Body of pancreas (tissue), 4 donors: ENCODE measurements at regions not wholly inside any gene's neighbourhood (a gene's known extent, or its start where the extent isn't known, plus 50 kb on each side); places are given as distances from the start of the nearest gene placed in this dataset.
"Not testable (repeated sequence)": the region's sequence is repeated elsewhere in the genome, so short reads cannot be mapped to it uniquely, and the experiment has no call there.

Source experiments
- ATAC-seq: fragments of 150-250 bp; one replicate; pipeline ENCODE4 v1.9.1; 2016
- DNase-seq, 4 donors: peaks; one replicate each; pipeline ENCODE4 v3.0.0-alpha.2; 2019
- H3K27ac ChIP-seq, 4 donors: fragments of 200-600 bp; sonication (generic); 1 replicate in 3 of 4; 2 replicates in 1 of 4; pipeline versions ENCODE4 v1.5.1 to v1.6.1; 2016 to 2019; ENCODE audit warnings: mild to moderate bottlenecking in 1 of 4, mixed read lengths in 1 of 4, moderate library complexity in 1 of 4
- H3K27me3 ChIP-seq, 2 donors: fragments of 200-600 bp; sonication (generic); one replicate each; pipeline ENCODE4 v1.6.0; 2016; ENCODE audit warnings: mild to moderate bottlenecking in 1 of 2
- H3K36me3 ChIP-seq, 2 donors: fragments of 200-600 bp; sonication (generic); replicated peaks in 1 of 2; 2 replicates each; pipeline ENCODE4 v1.5.1; 2016; ENCODE audit warnings: low read depth in 2 of 2; ENCODE audit not compliant: insufficient read depth in 1 of 2
- H3K4me1 ChIP-seq: fragments of 200-600 bp; sonication (generic); one replicate; pipeline ENCODE4 v1.6.0; 2016
- H3K4me3 ChIP-seq, 2 donors: fragments of 200-600 bp; sonication (generic); 1 replicate in 1 of 2; 2 replicates in 1 of 2; pipeline ENCODE4 v1.5.1; 2016 to 2019
- H3K9me3 ChIP-seq, 3 donors: fragments of 200-600 bp; sonication (generic); 1 replicate in 2 of 3; 2 replicates in 1 of 3; pipeline ENCODE4 v1.5.1; 2016
- POLR2A ChIP-seq, 3 donors: fragments of 450-650 bp; IDR thresholded peaks; one replicate each; pipeline ENCODE4 v1.6.1; 2016; ENCODE audit warnings: antibody characterized with exemption in 3 of 3, mild to moderate bottlenecking in 2 of 3
- WGBS, 2 donors: methylation state at CpG; one replicate each; pipeline ENCODE4 v1.1.5; 2017; 5-methylcytosine and 5-hydroxymethylcytosine counted together
- intact Hi-C: fragments of 100-400 bp; cut with DNase I; formaldehyde crosslinking; loops from one replicate; pipeline ENCODE4 v1.15.1; 2023
- TF ChIP-seq, protein P1 (sequence below), 7 experiments: fragments of 450-650 bp in 4 of 7; fragments of 200-600 bp in 3 of 7; sonication (generic) in 3 of 7; IDR thresholded peaks; one replicate each; pipeline ENCODE4 v1.5.1; 2016 to 2019; ENCODE audit warnings: antibody characterized with exemption in 7 of 7

DNA sequence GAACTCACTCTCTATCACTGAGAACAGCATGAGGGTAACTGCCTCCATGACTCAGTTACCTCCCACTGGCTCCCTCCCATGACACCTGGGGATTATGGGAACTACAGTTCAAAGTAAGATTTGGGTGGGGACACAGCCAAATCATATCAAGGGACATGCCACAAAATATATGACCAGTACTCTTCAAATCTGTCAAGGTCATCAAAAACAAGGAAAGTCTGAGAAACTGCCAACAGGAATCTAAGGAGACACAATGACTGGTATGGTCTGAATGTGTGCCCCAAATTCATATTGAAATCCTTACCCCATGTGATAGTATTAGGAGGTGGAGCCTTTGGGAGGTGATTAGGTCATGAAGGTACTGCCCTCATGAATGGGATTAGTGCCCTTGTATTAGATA is 258.8 kb downstream of the TPBG start:
- H3K36me3 ChIP-seq, result no peaks in the 10 kb centered on the region
- no peaks in the 10 kb centered on the region for H3K4me1 ChIP-seq
- TF ChIP-seq, protein P1, sequence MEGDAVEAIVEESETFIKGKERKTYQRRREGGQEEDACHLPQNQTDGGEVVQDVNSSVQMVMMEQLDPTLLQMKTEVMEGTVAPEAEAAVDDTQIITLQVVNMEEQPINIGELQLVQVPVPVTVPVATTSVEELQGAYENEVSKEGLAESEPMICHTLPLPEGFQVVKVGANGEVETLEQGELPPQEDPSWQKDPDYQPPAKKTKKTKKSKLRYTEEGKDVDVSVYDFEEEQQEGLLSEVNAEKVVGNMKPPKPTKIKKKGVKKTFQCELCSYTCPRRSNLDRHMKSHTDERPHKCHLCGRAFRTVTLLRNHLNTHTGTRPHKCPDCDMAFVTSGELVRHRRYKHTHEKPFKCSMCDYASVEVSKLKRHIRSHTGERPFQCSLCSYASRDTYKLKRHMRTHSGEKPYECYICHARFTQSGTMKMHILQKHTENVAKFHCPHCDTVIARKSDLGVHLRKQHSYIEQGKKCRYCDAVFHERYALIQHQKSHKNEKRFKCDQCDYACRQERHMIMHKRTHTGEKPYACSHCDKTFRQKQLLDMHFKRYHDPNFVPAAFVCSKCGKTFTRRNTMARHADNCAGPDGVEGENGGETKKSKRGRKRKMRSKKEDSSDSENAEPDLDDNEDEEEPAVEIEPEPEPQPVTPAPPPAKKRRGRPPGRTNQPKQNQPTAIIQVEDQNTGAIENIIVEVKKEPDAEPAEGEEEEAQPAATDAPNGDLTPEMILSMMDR (IDR thresholded peaks at IDR 0.05), result no peak
- no peak for TF ChIP-seq POLR2A (IDR thresholded peaks at IDR 0.05)

DNA sequence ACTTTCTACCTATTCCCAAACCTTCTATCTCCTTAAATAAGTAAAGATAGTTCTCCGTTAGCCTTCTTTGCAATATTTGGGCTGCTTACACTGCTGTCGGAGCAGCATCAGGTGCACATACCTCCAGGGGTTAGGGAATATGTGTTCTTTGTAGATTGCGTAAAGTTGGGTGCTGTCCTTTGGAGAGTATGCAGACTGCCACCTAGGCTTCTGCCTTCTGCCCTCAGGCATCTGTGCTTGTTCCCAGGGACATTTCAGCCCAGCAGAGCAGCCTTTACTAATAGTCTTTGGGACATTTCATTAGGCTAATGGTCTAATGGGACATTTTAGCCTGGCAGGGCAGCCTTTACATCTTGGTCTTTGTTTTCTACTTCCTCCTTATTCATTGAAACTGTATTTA is 260.6 kb downstream of the TPBG start:
- DNase-seq (no peak), ATAC-seq (no peak)
- no peaks in the 10 kb centered on the region for H3K9me3 ChIP-seq
- H3K36me3 ChIP-seq, result no peaks in the 10 kb centered on the region
- TF ChIP-seq, protein P1 (IDR thresholded peaks at IDR 0.05), result no peak
- TF ChIP-seq POLR2A (IDR thresholded peaks at IDR 0.05), result no peak
- WGBS, 2 donors, result 19 to 24% methylated on average over 3 of the region's 3 CpGs
- H3K27ac ChIP-seq, result no peak overlapping the region
- H3K27me3 ChIP-seq, result no peaks in the 10 kb centered on the region
- intact Hi-C loops, result no loop called here
- H3K4me3 ChIP-seq, result no peak overlapping the region
- H3K4me1 ChIP-seq, result no peaks in the 10 kb centered on the region

More for the DNA sequence above, 258.8 kb downstream of the TPBG start:
- DNase-seq, result no peak
- intact Hi-C loops, result no loop called here
- ATAC-seq, result no peak
- Histone ChIP-seq H3K4me3 (no peak overlapping the region), H3K27ac (no peak overlapping the region), H3K27me3 (no peaks in the 10 kb centered on the region), H3K9me3 (no peaks in the 10 kb centered on the region)

DNA sequence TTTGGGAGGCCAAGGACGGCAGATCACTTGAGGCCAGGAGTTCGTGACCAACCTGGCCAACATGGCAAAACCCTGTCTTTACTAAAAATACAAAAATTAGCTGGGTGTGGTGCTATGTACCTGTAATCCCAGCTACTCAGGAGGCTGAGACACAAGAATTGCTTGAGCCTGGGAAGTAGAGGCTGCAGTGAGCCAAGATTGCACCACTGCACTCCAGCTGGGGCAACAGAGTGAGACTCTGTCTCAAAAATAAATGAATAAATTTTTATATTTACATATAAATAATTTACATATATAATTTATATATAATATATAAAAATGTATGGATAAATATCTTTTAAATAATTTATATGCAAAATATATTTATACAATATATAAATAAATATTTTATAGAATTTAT is 263.3 kb downstream of the TPBG start:
- 85 to 95% methylated on average over 2 of the region's 2 CpGs for WGBS, 2 donors
- H3K27ac ChIP-seq, ATAC-seq, H3K4me3 ChIP-seq, H3K27me3 ChIP-seq, H3K9me3 ChIP-seq, DNase-seq, H3K4me1 ChIP-seq, H3K36me3 ChIP-seq, intact Hi-C loops: not testable (repeated sequence)

DNA sequence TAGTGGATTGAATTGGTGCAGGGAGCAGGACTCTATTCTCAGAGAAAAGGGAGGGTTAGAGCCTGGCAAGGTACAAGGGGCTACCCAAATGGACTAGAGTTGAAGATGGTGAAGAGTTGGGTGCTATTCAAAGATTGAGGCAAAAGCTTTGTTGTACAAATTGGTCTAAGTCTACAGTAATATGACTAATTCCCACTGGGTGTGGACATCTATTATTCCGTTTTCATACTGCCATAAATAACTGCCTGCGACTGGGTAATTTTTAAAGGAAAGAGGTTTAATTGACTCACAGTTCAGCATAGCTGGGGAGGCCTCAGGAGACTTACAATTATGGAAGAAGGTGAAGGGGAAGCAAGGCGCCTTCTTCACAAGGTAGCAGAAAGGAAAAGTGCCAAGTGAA is 266.3 kb downstream of the TPBG start:
- no peaks in the 10 kb centered on the region for H3K9me3 ChIP-seq
- intact Hi-C loops, result no loop called here
- no peaks in the 10 kb centered on the region for H3K27me3 ChIP-seq
- WGBS, 2 donors, result 60 to 65% methylated on average over 3 of the region's 3 CpGs
- ATAC-seq, result no peak
- no peaks in the 10 kb centered on the region for H3K4me1 ChIP-seq
- H3K27ac ChIP-seq, result no peak overlapping the region
- no peak for DNase-seq
- TF ChIP-seq, protein P1 (IDR thresholded peaks at IDR 0.05), result no peak
- no peak for TF ChIP-seq POLR2A (IDR thresholded peaks at IDR 0.05)
- H3K4me3 ChIP-seq, result no peak overlapping the region
- no peaks in the 10 kb centered on the region for H3K36me3 ChIP-seq

DNA sequence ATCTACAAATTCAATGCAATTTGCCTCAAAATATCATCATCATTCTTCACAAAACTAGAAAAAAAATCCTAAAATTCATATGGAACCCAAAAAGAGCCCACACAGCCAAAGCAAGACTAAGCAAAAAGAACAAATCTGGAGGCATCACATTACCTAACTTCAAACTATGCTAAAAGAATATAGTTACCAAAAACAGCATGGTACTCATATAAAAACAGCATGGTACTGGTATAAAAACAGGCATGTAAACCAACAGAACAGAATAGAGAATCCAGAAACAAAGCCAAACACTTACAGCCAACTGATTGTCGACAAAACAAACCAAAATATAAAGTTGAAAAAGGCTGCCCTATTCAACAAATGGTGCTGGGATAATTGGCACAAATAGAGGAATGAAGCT is 278.1 kb downstream of the TPBG start:
- DNase-seq (no peak), ATAC-seq (no peak)
- Histone ChIP-seq H3K4me3 (no peak overlapping the region), H3K27ac (no peak overlapping the region), H3K36me3 (no peaks in the 10 kb centered on the region), H3K27me3 (no peaks in the 10 kb centered on the region), H3K9me3 (no peaks in the 10 kb centered on the region), H3K4me1 (no peaks in the 10 kb centered on the region)
- intact Hi-C loops, result no loop called here
- WGBS, 2 donors, result 68 to 83% methylated on average over 1 of the region's 1 CpG
- TF ChIP-seq POLR2A (IDR thresholded peaks at IDR 0.05), result no peak
- TF ChIP-seq, protein P1 (IDR thresholded peaks at IDR 0.05), result no peak
